ENCODE measurements at regions not wholly inside any gene's neighbourhood (a gene's known extent, or its start where the extent isn't known, plus 50 kb on each side); places are given as distances from the start of the nearest gene placed in this dataset.

- TF ChIP-seq MAX (IDR thresholded peaks at IDR 0.05) (no peak), TAF1 (conservative IDR thresholded peaks at IDR 0.05) (no peak), CTCF (IDR thresholded peaks at IDR 0.05; ENCODE audit: low read depth, low read length, missing input control) (no peak), EGR1 (IDR thresholded peaks at IDR 0.05; ENCODE audit: low read depth in 2 of 2) (no peak), GABPA (IDR thresholded peaks at IDR 0.05 in 1 of 2, conservative IDR thresholded peaks at IDR 0.05 in 1 of 2) (no peak), RAD21 (IDR thresholded peaks at IDR 0.05) (no peak), ZBTB33 (IDR thresholded peaks at IDR 0.05) (no peak), REST (IDR thresholded peaks at IDR 0.05) (no peak), JUND (IDR thresholded peaks at IDR 0.05) (no peak), YY1 (IDR thresholded peaks at IDR 0.05) (no peak), SP1 (IDR thresholded peaks at IDR 0.05) (no peak)
These were observed 128.6 kb upstream of the ZNF91 start for GRCh38 chr19:23523863-23524262.

All from liver (tissue), 3 donors.